ENCODE measurements at regions not wholly inside any gene's neighbourhood (a gene's known extent, or its start where the extent isn't known, plus 50 kb on each side); places are given as distances from the start of the nearest gene placed in this dataset.

DNA sequence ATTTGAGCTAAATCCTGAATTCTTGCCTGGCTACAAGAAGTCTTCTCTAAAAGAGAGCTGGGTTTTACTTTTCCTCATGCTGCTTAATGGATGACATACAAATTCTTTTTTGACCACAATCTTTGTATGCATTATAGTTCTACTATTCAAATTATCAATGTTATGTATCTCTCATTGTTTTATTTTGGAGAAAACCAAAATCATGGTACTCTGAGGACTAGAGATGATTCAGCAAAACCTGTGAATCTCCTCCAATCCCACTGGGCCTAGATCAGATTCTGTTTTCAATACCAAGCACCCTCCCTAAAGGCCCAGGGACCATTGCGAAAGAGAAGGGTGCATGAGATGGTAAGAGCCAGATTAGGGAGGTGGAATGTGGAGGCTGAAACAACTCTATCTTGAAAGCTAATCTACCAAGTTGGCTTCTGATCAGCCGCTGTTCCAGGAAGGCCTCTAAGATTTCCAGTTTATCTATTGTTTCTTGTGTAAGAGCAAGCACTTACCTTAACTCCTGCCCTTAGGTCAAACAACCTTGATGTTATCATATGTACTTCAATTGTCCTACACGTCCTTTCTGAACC, 547.2 kb downstream of the PLPP3 start (continued):
- TF ChIP-seq CTCF (IDR thresholded peaks at IDR 0.05 in 2 of 3, conservative IDR thresholded peaks at IDR 0.05 in 1 of 3; ENCODE audit: control insufficient read depth in 2 of 3, extremely low read depth in 1 of 3, insufficient read depth in 1 of 3, low read depth in 3 of 3, low read length in 3 of 3) (no peak), SUZ12 (IDR thresholded peaks at IDR 0.05; ENCODE audit: unreplicated experiment) (no peak), POLR2AphosphoS5 (IDR thresholded peaks at IDR 0.05; ENCODE audit: low read length) (no peak), PAX5 (IDR thresholded peaks at IDR 0.05; ENCODE audit: borderline replicate concordance, low read depth, low read length) (no peak), ZNF384 (IDR thresholded peaks at IDR 0.05; ENCODE audit: borderline replicate concordance, low read depth, low read length) (no peak), POU2F2 (IDR thresholded peaks at IDR 0.05; ENCODE audit: borderline replicate concordance, low read depth, low read length) (no peak), BCL3 (IDR thresholded peaks at IDR 0.05; ENCODE audit: borderline replicate concordance, insufficient read depth, low read depth, low read length, poor library complexity, severe bottlenecking) (no peak), ZNF274 (IDR thresholded peaks at IDR 0.05; ENCODE audit: insufficient read depth, insufficient read length) (no peak), RAD51 (IDR thresholded peaks at IDR 0.05) (no peak), KAT2A (conservative IDR thresholded peaks at IDR 0.05; ENCODE audit: control insufficient read depth, low read depth, low read length) (no peak), RELA (IDR thresholded peaks at IDR 0.05; ENCODE audit: borderline replicate concordance, partially characterized antibody) (no peak), TARDBP (IDR thresholded peaks at IDR 0.05; ENCODE audit: borderline replicate concordance) (no peak), NBN (IDR thresholded peaks at IDR 0.05) (no peak), ASH2L (IDR thresholded peaks at IDR 0.05; ENCODE audit: borderline replicate concordance, low read depth) (no peak), ZNF207 (IDR thresholded peaks at IDR 0.05; ENCODE audit: borderline replicate concordance) (no peak)
